GM18907 (cell line): ENCODE measurements at regions not wholly inside any gene's neighbourhood (a gene's known extent, or its start where the extent isn't known, plus 50 kb on each side); places are given as distances from the start of the nearest gene placed in this dataset.

Experiments
- ATAC-seq: cut with Tn5 transposase; IDR thresholded peaks from one replicate; pipeline ENCODE4 v1.9.1; 2021; ENCODE audit warnings: mild to moderate bottlenecking, moderate library complexity; ENCODE audit not compliant: unreplicated experiment

- ATAC-seq = no peak
These were observed 61.0 kb downstream of the GTPBP8 start for GRCh38 chr3:113051787-113052186.

- no peak for ATAC-seq
These were observed 62.4 kb downstream of the GTPBP8 start for GRCh38 chr3:113053169-113053568.

GRCh38 chr3:113054552-113054951 lies 63.8 kb downstream of the GTPBP8 start:
- ATAC-seq = no peak

GRCh38 chr3:113055201-113055600 lies 64.4 kb downstream of the GTPBP8 start:
- ATAC-seq = no peak

GRCh38 chr3:113055961-113056360 lies 65.2 kb downstream of the GTPBP8 start:
- ATAC-seq = no peak

GRCh38 chr3:113057117-113057516 lies 66.3 kb downstream of the GTPBP8 start:
- peak; percentile 88 for ATAC-seq

GRCh38 chr3:113058188-113058587 lies 67.4 kb downstream of the GTPBP8 start:
- ATAC-seq = no peak

GRCh38 chr3:113062705-113063104 lies 71.9 kb downstream of the GTPBP8 start:
- ATAC-seq = no peak

GRCh38 chr3:113063126-113063894 lies 72.5 kb downstream of the GTPBP8 start:
- no peak for ATAC-seq

- ATAC-seq = no peak
These were observed 73.4 kb downstream of the GTPBP8 start for GRCh38 chr3:113064183-113064582.

- ATAC-seq = no peak
These were observed 74.6 kb downstream of the GTPBP8 start for GRCh38 chr3:113065336-113065735.

- peak; percentile 14 for ATAC-seq
These were observed 79.4 kb downstream of the GTPBP8 start for GRCh38 chr3:113070072-113070640.

- peak; percentile 100 for ATAC-seq
These were observed 79.9 kb downstream of the GTPBP8 start for GRCh38 chr3:113070681-113071113.

GRCh38 chr3:113075588-113075987 lies 84.8 kb downstream of the GTPBP8 start:
- no peak for ATAC-seq

- ATAC-seq = peak; percentile 91
These were observed 88.6 kb downstream of the GTPBP8 start for GRCh38 chr3:113079218-113079961.

GRCh38 chr3:113084777-113085176 lies 94.0 kb downstream of the GTPBP8 start:
- ATAC-seq = no peak

- ATAC-seq = no peak
These were observed 96.0 kb downstream of the GTPBP8 start for GRCh38 chr3:113086560-113087461.

- ATAC-seq = no peak
These were observed 97.8 kb downstream of the GTPBP8 start for GRCh38 chr3:113088616-113089015.

- no peak for ATAC-seq
These were observed 100.6 kb downstream of the GTPBP8 start for GRCh38 chr3:113091417-113091816.

- ATAC-seq = no peak
These were observed 102.0 kb downstream of the GTPBP8 start for GRCh38 chr3:113092746-113093145.
